GM19239 (cell line): ENCODE measurements at regions not wholly inside any gene's neighbourhood (a gene's known extent, or its start where the extent isn't known, plus 50 kb on each side); places are given as distances from the start of the nearest gene placed in this dataset.
"Not testable (repeated sequence)": the region's sequence is repeated elsewhere in the genome, so short reads cannot be mapped to it uniquely, and the experiment has no call there.

Experiments used
- DNase-seq: peaks from one replicate; pipeline ENCODE4 v3.0.0; 2011; ENCODE audit warnings: low spot score; ENCODE audit not compliant: insufficient read length
- FAIRE-seq: peaks from 2 replicates; lab custom pipeline; 2011; peaks lifted over from hg19 to GRCh38; lab: Jason Lieb, UNC

GRCh38 chrX:40849906-40850823, 114.8 kb upstream of the MED14 start:
- DNase-seq (no peak), FAIRE-seq (peak; percentile 72)

GRCh38 chrX:40852586-40852985, 117.2 kb upstream of the MED14 start:
- DNase-seq (no peak), FAIRE-seq (peak; percentile 33)

GRCh38 chrX:40853004-40853815, 117.9 kb upstream of the MED14 start:
- FAIRE-seq (peak; percentile 65), DNase-seq (no peak)

- no peak for FAIRE-seq
- no peak for DNase-seq
Observed at GRCh38 chrX:40853816-40854123, 118.4 kb upstream of the MED14 start.

- DNase-seq, result no peak
- no peak for FAIRE-seq
Observed at GRCh38 chrX:40854242-40854641, 118.9 kb upstream of the MED14 start.

GRCh38 chrX:40855411-40855810, 120.1 kb upstream of the MED14 start:
- FAIRE-seq, result no peak

GRCh38 chrX:40855932-40856515, 120.7 kb upstream of the MED14 start:
- no peak for DNase-seq
- FAIRE-seq, result no peak

More at GRCh38 chrX:40855411-40855810, 120.1 kb upstream of the MED14 start:
- no peak for DNase-seq

GRCh38 chrX:40861952-40862554, 126.7 kb upstream of the MED14 start:
- not testable (repeated sequence) for DNase-seq, FAIRE-seq

- FAIRE-seq, DNase-seq: not testable (repeated sequence)
Observed at GRCh38 chrX:40863260-40863659, 127.9 kb upstream of the MED14 start.

- FAIRE-seq (no peak), DNase-seq (no peak)
Observed at GRCh38 chrX:40863671-40864070, 128.3 kb upstream of the MED14 start.

- FAIRE-seq, result no peak
- no peak for DNase-seq
Observed at GRCh38 chrX:40864972-40865371, 129.6 kb upstream of the MED14 start.

- no peak for DNase-seq
- no peak for FAIRE-seq
Observed at GRCh38 chrX:40866893-40867292, 131.6 kb upstream of the MED14 start.

GRCh38 chrX:40867352-40867751, 132.0 kb upstream of the MED14 start:
- FAIRE-seq (peak; percentile 66), DNase-seq (no peak)

GRCh38 chrX:40868868-40869267, 133.5 kb upstream of the MED14 start:
- DNase-seq, result no peak
- FAIRE-seq, result no peak

GRCh38 chrX:40870982-40871381, 135.6 kb upstream of the MED14 start:
- not testable (repeated sequence) for DNase-seq, FAIRE-seq

- FAIRE-seq, result peak; percentile 97
- DNase-seq, result peak; percentile 7
Observed at GRCh38 chrX:40871385-40872082, 136.2 kb upstream of the MED14 start.

GRCh38 chrX:40872351-40872750, 137.0 kb upstream of the MED14 start:
- DNase-seq, result no peak
- no peak for FAIRE-seq

GRCh38 chrX:40875476-40875875, 140.1 kb upstream of the MED14 start:
- no peak for FAIRE-seq
- no peak for DNase-seq

GRCh38 chrX:40877887-40878286, 142.5 kb upstream of the MED14 start:
- FAIRE-seq, result peak; percentile 77

GRCh38 chrX:40878766-40879165, 143.4 kb upstream of the MED14 start:
- no peak for FAIRE-seq

More at GRCh38 chrX:40877887-40878286, 142.5 kb upstream of the MED14 start:
- DNase-seq, result no peak

More at GRCh38 chrX:40878766-40879165, 143.4 kb upstream of the MED14 start:
- DNase-seq, result no peak
